ENCODE measurements at regions not wholly inside any gene's neighbourhood (a gene's known extent, or its start where the extent isn't known, plus 50 kb on each side); places are given as distances from the start of the nearest gene placed in this dataset.

DNA sequence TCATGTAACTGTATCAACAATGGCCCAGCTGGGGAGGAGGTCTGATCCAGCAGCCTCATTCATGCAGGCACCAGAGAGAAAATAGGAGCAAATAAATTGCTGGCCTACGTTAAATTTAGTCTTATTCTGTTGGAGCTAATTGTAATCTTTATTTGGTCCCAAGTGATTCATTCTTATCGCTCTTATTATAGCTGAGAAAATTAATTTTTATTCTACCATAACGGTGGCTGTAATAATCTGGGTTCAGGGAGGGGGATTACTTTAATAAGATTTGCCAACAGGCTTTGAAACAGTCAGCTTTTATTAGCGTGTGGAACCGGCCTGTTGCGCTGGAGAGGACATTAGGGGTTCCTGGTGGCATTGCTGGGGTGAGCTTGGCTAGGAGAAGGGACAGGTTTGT, 254.9 kb downstream of the AACS start:
- no peak for TF ChIP-seq FOXM1 (IDR thresholded peaks at IDR 0.05; ENCODE audit: borderline replicate concordance, low read depth)
- TF ChIP-seq EGR1 (IDR thresholded peaks at IDR 0.05), result no peak
- no peak for TF ChIP-seq CEBPB (IDR thresholded peaks at IDR 0.05)

DNA sequence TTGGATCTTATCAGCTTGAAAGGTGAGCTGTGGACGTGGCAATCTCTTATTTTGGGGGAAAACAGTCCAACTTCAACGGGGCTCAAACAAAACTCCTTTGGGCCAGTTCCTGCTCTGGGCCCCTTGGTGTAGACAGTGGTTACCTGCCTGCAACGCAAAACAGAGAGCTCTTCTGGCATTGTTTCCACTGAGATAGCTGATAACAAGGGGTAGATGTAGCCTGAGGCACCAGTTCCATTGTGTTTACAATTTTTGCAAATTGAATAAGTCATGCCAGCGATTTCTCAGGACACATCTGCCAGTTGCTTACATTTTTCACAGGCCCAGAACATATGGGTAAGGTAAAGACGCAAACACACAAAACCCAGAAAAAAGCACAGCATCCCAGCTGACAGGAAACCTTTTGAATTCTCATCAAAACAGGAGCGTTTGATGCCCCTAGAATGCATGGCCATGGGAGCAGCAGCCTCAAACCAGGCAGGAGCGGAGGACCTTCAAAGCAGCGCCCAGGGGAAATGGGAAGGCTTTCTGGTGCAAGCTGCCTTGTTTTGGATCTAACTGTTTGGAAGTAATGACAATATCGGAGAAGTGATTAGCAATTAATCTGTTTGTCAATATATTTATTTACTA, 259.7 kb downstream of the AACS start:
- TF ChIP-seq, protein P1, sequence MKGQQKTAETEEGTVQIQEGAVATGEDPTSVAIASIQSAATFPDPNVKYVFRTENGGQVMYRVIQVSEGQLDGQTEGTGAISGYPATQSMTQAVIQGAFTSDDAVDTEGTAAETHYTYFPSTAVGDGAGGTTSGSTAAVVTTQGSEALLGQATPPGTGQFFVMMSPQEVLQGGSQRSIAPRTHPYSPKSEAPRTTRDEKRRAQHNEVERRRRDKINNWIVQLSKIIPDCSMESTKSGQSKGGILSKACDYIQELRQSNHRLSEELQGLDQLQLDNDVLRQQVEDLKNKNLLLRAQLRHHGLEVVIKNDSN (IDR thresholded peaks at IDR 0.05), result no peak
- TF ChIP-seq, protein P2, sequence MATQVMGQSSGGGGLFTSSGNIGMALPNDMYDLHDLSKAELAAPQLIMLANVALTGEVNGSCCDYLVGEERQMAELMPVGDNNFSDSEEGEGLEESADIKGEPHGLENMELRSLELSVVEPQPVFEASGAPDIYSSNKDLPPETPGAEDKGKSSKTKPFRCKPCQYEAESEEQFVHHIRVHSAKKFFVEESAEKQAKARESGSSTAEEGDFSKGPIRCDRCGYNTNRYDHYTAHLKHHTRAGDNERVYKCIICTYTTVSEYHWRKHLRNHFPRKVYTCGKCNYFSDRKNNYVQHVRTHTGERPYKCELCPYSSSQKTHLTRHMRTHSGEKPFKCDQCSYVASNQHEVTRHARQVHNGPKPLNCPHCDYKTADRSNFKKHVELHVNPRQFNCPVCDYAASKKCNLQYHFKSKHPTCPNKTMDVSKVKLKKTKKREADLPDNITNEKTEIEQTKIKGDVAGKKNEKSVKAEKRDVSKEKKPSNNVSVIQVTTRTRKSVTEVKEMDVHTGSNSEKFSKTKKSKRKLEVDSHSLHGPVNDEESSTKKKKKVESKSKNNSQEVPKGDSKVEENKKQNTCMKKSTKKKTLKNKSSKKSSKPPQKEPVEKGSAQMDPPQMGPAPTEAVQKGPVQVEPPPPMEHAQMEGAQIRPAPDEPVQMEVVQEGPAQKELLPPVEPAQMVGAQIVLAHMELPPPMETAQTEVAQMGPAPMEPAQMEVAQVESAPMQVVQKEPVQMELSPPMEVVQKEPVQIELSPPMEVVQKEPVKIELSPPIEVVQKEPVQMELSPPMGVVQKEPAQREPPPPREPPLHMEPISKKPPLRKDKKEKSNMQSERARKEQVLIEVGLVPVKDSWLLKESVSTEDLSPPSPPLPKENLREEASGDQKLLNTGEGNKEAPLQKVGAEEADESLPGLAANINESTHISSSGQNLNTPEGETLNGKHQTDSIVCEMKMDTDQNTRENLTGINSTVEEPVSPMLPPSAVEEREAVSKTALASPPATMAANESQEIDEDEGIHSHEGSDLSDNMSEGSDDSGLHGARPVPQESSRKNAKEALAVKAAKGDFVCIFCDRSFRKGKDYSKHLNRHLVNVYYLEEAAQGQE (IDR thresholded peaks at IDR 0.05; ENCODE audit: low read depth), result no peak
- TF ChIP-seq EGR1 (IDR thresholded peaks at IDR 0.05), result no peak
- TF ChIP-seq CREB1 (IDR thresholded peaks at IDR 0.05; ENCODE audit: low read depth), result no peak
- TF ChIP-seq, protein P3, sequence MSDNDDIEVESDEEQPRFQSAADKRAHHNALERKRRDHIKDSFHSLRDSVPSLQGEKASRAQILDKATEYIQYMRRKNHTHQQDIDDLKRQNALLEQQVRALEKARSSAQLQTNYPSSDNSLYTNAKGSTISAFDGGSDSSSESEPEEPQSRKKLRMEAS (IDR thresholded peaks at IDR 0.05), result no peak
- TF ChIP-seq NFIC (IDR thresholded peaks at IDR 0.05), result no peak
- no peak for TF ChIP-seq RAD21 (IDR thresholded peaks at IDR 0.05; ENCODE audit: low read depth)
- TF ChIP-seq CEBPB (IDR thresholded peaks at IDR 0.05), result no peak
- TF ChIP-seq ZBTB7A (IDR thresholded peaks at IDR 0.05; ENCODE audit: low read depth), result no peak
- TF ChIP-seq TCF12 (IDR thresholded peaks at IDR 0.05; ENCODE audit: low read depth), result no peak
- TF ChIP-seq TAF1 (IDR thresholded peaks at IDR 0.05; ENCODE audit: low read depth), result no peak
- no peak for TF ChIP-seq EP300 (IDR thresholded peaks at IDR 0.05; ENCODE audit: borderline replicate concordance)
- no peak for TF ChIP-seq YY1 (IDR thresholded peaks at IDR 0.05; ENCODE audit: low read depth)
- no peak for TF ChIP-seq FOXM1 (IDR thresholded peaks at IDR 0.05; ENCODE audit: borderline replicate concordance, low read depth)
- no peak for TF ChIP-seq TEAD4 (IDR thresholded peaks at IDR 0.05)

DNA sequence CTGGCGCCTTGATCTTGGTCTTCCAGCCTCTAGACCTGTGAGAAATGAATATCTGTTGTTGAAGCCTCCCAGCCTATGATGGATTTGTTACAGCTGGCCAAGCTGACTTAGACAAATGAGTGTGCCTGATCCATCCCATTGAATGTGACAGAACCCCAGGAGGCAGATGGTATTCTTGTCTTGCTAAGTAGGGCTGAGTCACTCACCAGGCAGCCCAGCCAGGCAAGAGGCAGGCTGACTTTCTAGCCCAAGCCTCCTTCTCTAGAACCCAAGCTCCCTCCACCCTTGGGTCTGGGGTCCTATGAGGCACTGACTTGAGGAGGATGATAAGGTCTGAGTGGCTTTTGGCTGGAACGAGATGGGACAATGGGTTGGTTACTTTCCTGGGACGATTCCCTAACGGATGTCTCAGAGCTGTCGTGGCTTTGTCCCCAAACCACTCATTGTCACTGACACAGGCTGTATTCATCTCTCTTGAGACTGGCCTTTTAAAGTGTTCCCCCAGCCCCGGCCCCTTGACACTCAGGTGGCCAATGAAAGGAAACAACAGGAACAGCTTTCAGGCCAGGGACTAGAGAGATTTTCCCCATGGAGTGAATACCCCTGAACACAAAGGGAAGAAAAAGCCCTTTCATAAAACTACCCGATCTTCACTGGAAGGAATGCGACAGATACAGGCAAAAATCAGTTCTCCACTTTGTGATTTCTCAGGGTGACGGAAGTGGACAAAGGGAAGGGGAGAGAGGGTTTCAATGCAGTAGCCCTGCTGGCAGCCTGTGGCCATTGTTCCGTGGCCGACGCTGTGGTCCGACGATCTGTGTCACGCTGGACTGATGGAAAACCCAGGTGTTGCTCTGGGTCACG, 264.2 kb downstream of the AACS start:
- TF ChIP-seq, protein P3 (IDR thresholded peaks at IDR 0.05), result no peak
- TF ChIP-seq RAD21 (IDR thresholded peaks at IDR 0.05; ENCODE audit: low read depth) (no peak), EP300 (IDR thresholded peaks at IDR 0.05; ENCODE audit: borderline replicate concordance) (no peak), TAF1 (IDR thresholded peaks at IDR 0.05; ENCODE audit: low read depth) (no peak), YY1 (IDR thresholded peaks at IDR 0.05; ENCODE audit: low read depth) (no peak), TEAD4 (IDR thresholded peaks at IDR 0.05) (no peak), NFIC (IDR thresholded peaks at IDR 0.05) (no peak), EGR1 (IDR thresholded peaks at IDR 0.05) (no peak), ZBTB7A (IDR thresholded peaks at IDR 0.05; ENCODE audit: low read depth) (no peak), FOXM1 (IDR thresholded peaks at IDR 0.05; ENCODE audit: borderline replicate concordance, low read depth) (no peak), CEBPB (IDR thresholded peaks at IDR 0.05) (no peak), TCF12 (IDR thresholded peaks at IDR 0.05; ENCODE audit: low read depth) (no peak)
- TF ChIP-seq, protein P1 (IDR thresholded peaks at IDR 0.05), result no peak
- TF ChIP-seq, protein P2 (IDR thresholded peaks at IDR 0.05; ENCODE audit: low read depth), result no peak

DNA sequence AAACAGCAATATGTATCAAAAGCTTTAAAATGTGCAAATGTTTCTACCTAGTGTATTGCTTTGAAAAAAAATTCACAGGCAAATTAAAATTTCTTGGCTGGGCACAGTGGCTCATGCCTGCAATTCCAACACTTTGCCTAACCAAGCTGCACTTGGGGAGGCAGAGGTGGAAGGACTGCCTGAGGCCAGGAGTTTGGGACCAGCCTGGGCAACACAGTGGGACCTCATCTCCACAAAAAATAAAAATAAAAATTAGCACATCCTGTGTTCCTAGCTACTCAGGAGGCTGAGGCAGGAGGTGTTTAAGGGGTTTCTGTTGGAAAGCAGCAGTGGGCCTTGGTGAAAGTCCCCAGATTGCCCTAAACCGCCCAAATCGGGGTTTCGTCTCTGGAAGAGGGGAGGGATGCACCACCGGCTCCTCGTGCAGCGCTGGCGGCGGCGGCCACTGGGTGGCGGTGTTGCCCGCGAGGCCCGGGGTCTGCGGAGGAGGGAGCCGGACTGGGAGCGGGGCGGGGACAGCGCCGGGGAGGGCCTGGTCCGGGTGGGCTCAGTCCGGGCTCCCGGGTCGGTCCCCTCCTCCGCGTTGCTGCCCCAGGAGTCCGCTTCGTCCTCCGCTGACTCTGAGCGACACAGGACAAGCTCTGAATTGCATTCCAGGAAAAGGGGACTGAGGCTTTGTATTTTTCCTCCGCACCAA, 265.6 kb downstream of the AACS start:
- TF ChIP-seq CREB1 (IDR thresholded peaks at IDR 0.05; ENCODE audit: low read depth), result no peak
- TF ChIP-seq ZBTB7A (IDR thresholded peaks at IDR 0.05; ENCODE audit: low read depth), result 0 out of 2 replicates have a peak, but pooled peaks have one; percentile 38
- TF ChIP-seq EGR1 (IDR thresholded peaks at IDR 0.05), result peak; percentile 57; the same call in 1 of the 2 replicates
- TF ChIP-seq, protein P2 (IDR thresholded peaks at IDR 0.05; ENCODE audit: low read depth), result no peak
- TF ChIP-seq RAD21 (IDR thresholded peaks at IDR 0.05; ENCODE audit: low read depth), result peak; percentile 68; the same call in 1 of the 2 replicates
- TF ChIP-seq TEAD4 (IDR thresholded peaks at IDR 0.05), result no peak
- TF ChIP-seq, protein P3 (IDR thresholded peaks at IDR 0.05), result no peak
